ENCODE measurements at regions not wholly inside any gene's neighbourhood (a gene's known extent, or its start where the extent isn't known, plus 50 kb on each side); places are given as distances from the start of the nearest gene placed in this dataset.

DNA sequence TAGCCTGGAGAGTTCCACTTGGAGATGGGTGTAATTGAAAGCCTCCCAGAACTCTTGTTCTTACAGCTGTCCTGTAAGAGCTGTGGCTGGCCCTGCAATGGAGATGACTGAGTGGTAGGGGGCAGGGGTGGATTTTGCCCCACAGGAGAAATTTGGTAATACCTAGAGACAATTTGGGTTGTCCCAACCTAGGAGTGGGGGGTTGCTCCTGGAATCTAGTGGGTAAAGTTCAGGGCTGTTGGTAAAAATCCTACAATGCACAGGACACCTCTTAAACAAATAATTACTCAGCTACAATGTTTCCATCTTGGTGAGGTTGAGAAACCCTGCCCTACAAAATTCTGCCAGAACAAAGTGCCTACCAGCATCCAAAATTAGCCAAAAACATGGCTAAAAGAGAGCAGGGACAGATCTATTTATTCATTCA lies 181.1 kb upstream of the SH3BP4 start:
- Histone ChIP-seq H3K4me1 (replicated peaks) (no peaks in the 10 kb centered on the region), H3K36me3 (no peaks in the 10 kb centered on the region), H3K9me3 (no peaks in the 10 kb centered on the region), H3K27ac (no peak overlapping the region), H3K27me3 (replicated peaks; ENCODE audit: insufficient read depth) (no peaks in the 10 kb centered on the region), H3K4me3 (no peak overlapping the region)
- TF ChIP-seq POLR2AphosphoS5 (IDR thresholded peaks at IDR 0.05): no peak
- TF ChIP-seq, protein P1, sequence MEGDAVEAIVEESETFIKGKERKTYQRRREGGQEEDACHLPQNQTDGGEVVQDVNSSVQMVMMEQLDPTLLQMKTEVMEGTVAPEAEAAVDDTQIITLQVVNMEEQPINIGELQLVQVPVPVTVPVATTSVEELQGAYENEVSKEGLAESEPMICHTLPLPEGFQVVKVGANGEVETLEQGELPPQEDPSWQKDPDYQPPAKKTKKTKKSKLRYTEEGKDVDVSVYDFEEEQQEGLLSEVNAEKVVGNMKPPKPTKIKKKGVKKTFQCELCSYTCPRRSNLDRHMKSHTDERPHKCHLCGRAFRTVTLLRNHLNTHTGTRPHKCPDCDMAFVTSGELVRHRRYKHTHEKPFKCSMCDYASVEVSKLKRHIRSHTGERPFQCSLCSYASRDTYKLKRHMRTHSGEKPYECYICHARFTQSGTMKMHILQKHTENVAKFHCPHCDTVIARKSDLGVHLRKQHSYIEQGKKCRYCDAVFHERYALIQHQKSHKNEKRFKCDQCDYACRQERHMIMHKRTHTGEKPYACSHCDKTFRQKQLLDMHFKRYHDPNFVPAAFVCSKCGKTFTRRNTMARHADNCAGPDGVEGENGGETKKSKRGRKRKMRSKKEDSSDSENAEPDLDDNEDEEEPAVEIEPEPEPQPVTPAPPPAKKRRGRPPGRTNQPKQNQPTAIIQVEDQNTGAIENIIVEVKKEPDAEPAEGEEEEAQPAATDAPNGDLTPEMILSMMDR (IDR thresholded peaks at IDR 0.05): no peak
- no peak for TF ChIP-seq POLR2A (IDR thresholded peaks at IDR 0.05)
- intact Hi-C loops (cut with DNase I): no loop called here
- DNase-seq (ENCODE audit: low spot score): no peak

DNA sequence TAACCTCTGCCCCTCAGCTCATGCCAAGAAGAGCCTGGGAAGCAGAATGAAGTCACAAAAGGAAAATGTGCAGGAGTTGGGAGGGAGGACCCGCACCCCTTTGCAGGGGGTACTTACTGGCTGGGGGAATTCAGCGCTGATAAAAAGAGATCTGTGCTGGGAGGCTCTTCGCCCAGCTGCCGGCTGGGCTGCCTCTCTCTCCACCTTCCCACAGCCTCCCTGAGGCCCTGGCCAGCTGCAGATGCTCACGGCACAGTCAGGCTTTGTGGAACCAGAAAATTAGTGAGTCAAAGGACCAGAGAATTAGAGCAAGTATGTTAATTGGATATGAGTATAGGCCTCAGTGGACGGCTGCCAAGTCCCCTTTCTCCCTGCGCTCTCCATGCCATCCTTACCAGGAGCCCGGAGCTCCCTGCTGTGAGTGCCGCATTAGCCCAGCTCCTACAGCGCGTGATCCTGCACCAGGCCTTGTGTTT lies 181.7 kb upstream of the SH3BP4 start:
- Histone ChIP-seq H3K27me3 (replicated peaks; ENCODE audit: insufficient read depth) (no peaks in the 10 kb centered on the region), H3K4me3 (no peak overlapping the region), H3K9me3 (no peaks in the 10 kb centered on the region), H3K4me1 (replicated peaks) (no peaks in the 10 kb centered on the region), H3K27ac (no peak overlapping the region), H3K36me3 (no peaks in the 10 kb centered on the region)
- WGBS: 76% methylated on average over 11 of the region's 11 CpGs
- no peak for DNase-seq (ENCODE audit: low spot score)
- intact Hi-C loops (cut with DNase I): no loop called here
- TF ChIP-seq, protein P1 (IDR thresholded peaks at IDR 0.05): no peak
- TF ChIP-seq POLR2A (IDR thresholded peaks at IDR 0.05): no peak
- no peak for TF ChIP-seq POLR2AphosphoS5 (IDR thresholded peaks at IDR 0.05)

DNA sequence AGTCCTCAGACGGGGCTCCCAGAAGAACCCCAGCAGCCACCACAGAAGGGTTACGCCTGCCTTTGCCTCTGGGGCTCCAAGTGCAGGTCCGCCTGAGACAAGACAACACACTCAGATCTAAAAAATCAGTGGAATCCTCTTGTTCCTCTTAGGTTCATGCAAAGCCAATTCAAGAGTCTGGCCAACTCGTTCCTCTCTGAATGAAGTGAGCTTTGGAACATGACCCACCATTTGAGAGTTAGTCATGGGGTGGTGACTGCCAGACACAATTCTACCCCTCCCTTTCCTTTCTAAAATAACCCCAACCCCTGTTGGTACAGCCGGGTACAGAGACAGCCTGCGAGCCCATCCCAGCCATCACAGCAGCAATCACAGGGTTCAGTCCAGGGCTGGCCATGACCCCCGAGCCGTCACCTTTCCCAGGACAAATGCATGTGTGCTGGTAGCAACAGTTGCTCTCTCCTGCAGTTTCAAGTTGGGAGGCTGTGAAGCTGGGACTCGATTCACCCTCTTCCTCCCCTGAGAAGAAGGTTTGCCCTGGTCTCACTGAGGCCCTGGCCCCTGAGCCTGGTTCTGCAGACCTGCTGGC lies 183.1 kb upstream of the SH3BP4 start:
- H3K27ac ChIP-seq: no peak overlapping the region
- TF ChIP-seq POLR2A (IDR thresholded peaks at IDR 0.05) (no peak), POLR2AphosphoS5 (IDR thresholded peaks at IDR 0.05) (no peak)
- TF ChIP-seq, protein P1 (IDR thresholded peaks at IDR 0.05): no peak
- no peak for DNase-seq (ENCODE audit: low spot score)
- intact Hi-C loops (cut with DNase I): no loop called here
- no peaks in the 10 kb centered on the region for H3K9me3 ChIP-seq
- 83% methylated on average over 9 of the region's 9 CpGs for WGBS
- H3K27me3 ChIP-seq (replicated peaks; ENCODE audit: insufficient read depth): no peaks in the 10 kb centered on the region
- no peak overlapping the region for H3K4me3 ChIP-seq
- no peaks in the 10 kb centered on the region for H3K36me3 ChIP-seq
- no peaks in the 10 kb centered on the region for H3K4me1 ChIP-seq (replicated peaks)

DNA sequence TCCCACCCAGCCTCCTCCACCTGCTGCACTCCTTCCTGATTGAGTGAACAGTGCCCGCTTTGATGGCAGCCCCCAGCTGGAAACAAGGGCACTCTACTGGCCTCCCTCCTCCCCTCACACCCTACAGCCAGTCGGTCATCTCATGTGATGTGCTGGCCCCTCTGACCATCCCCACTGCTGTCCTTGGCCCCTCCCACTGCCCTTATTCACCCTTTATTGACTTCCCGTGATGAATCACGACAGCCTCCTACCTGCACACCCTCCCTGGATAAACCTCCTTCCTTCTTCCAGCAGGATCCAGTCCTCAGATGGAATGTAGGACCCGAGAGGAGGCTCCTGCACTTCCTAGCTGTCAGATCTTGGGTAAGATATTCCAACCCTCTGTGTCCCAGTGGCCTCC lies 186.5 kb upstream of the SH3BP4 start:
- H3K27ac ChIP-seq: no peak overlapping the region
- H3K36me3 ChIP-seq: no peaks in the 10 kb centered on the region
- DNase-seq (ENCODE audit: low spot score): no peak
- H3K4me3 ChIP-seq: no peak overlapping the region
- 93% methylated on average over 5 of the region's 5 CpGs for WGBS
- intact Hi-C loops (cut with DNase I): no loop called here
- H3K9me3 ChIP-seq: no peaks in the 10 kb centered on the region
- TF ChIP-seq POLR2A (IDR thresholded peaks at IDR 0.05) (no peak), POLR2AphosphoS5 (IDR thresholded peaks at IDR 0.05) (no peak)
- TF ChIP-seq, protein P1 (IDR thresholded peaks at IDR 0.05): no peak
- H3K27me3 ChIP-seq (replicated peaks; ENCODE audit: insufficient read depth): no peaks in the 10 kb centered on the region
- no peaks in the 10 kb centered on the region for H3K4me1 ChIP-seq (replicated peaks)

DNA sequence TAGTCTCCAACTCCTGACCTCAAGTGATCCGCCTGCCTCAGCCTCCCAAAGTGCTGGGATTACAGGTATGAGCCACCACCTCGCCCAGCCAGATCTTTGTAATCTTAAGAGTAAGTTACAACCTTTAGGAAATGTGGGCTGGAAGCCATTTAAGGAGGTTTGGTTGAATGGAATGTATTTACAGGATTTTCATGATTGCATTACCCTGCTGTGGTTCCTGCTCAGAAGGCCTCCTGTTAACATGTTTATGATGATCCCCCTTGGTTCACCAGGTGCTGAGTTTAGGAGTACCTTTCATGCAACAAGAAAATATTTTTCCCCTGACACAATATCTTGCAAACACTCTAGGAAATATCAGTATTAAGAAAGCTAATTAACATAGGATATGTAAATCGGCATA lies 187.4 kb upstream of the SH3BP4 start:
- H3K36me3 ChIP-seq: no peaks in the 10 kb centered on the region
- no peaks in the 10 kb centered on the region for H3K27me3 ChIP-seq (replicated peaks; ENCODE audit: insufficient read depth)
- WGBS: 92% methylated on average over 3 of the region's 3 CpGs
- no peak for DNase-seq (ENCODE audit: low spot score)
- no peaks in the 10 kb centered on the region for H3K4me1 ChIP-seq (replicated peaks)
- intact Hi-C loops (cut with DNase I): no loop called here
- no peaks in the 10 kb centered on the region for H3K9me3 ChIP-seq
- no peak overlapping the region for H3K4me3 ChIP-seq
- H3K27ac ChIP-seq: no peak overlapping the region
- TF ChIP-seq POLR2AphosphoS5 (IDR thresholded peaks at IDR 0.05): no peak
- TF ChIP-seq, protein P1 (IDR thresholded peaks at IDR 0.05): no peak
- TF ChIP-seq POLR2A (IDR thresholded peaks at IDR 0.05): no peak
